HepG2 (cell line): ENCODE measurements at regions not wholly inside any gene's neighbourhood (a gene's known extent, or its start where the extent isn't known, plus 50 kb on each side); places are given as distances from the start of the nearest gene placed in this dataset.

Experiments
- AHR ChIP-seq: IDR thresholded peaks from 2 replicates; pipeline ENCODE4 v1.6.1; 2018; ENCODE audit warnings: missing genetic modification reagents, missing compliant biosample characterization
- AKNA ChIP-seq: sonication (generic); formaldehyde crosslinking; IDR thresholded peaks from 2 replicates; pipeline ENCODE4 v1.4.0; 2020; ENCODE audit warnings: missing genetic modification reagents, borderline replicate concordance
- ELF1 ChIP-seq: sonication (generic); formaldehyde crosslinking; IDR thresholded peaks from 2 replicates; pipeline ENCODE4 v1.4.0; 2020; ENCODE audit warnings: missing genetic modification reagents
- FOSL1 ChIP-seq: sonication (generic); formaldehyde crosslinking; IDR thresholded peaks from 2 replicates; pipeline ENCODE4 v1.9.0; 2021; ENCODE audit warnings: missing genetic modification reagents, borderline replicate concordance
- KLF12 ChIP-seq: sonication (generic); formaldehyde crosslinking; IDR thresholded peaks from 2 replicates; pipeline ENCODE4 v1.4.0; 2020; ENCODE audit warnings: missing genetic modification reagents, borderline replicate concordance
- PTBP1 ChIP-seq: fragments of 200-400 bp; formaldehyde crosslinking; IDR thresholded peaks from 2 replicates; pipeline ENCODE4 v1.6.1; 2018; ENCODE audit warnings: low read length, low read depth; ENCODE audit not compliant: poor library complexity, severe bottlenecking
- RBM22 ChIP-seq: fragments of 200-400 bp; formaldehyde crosslinking; optimal IDR thresholded peaks from 2 replicates; pipeline ENCODE3; 2017; ENCODE audit warnings: mild to moderate bottlenecking, low read length, moderate library complexity
- TCF7L2 ChIP-seq: IDR thresholded peaks from 2 replicates; pipeline ENCODE4 v1.6.1; 2011; ENCODE audit warnings: mild to moderate bottlenecking, low read depth, low read length, moderate library complexity
- ZFP36 ChIP-seq: fragments of 150-350 bp; IDR thresholded peaks from 2 replicates; pipeline ENCODE4 v1.6.1; 2018; ENCODE audit warnings: borderline replicate concordance, low read length, low read depth; ENCODE audit not compliant: partially characterized antibody
- ZGPAT ChIP-seq: IDR thresholded peaks from 2 replicates; pipeline ENCODE4 v1.6.1; 2016; ENCODE audit warnings: mild to moderate bottlenecking
- ZIK1 ChIP-seq: sonication (generic); formaldehyde crosslinking; IDR thresholded peaks from 2 replicates; pipeline ENCODE4 v1.5.0; 2020; ENCODE audit warnings: mild to moderate bottlenecking, low read depth, missing genetic modification reagents, borderline replicate concordance
- ZNF501 ChIP-seq: sonication (generic); formaldehyde crosslinking; IDR thresholded peaks from 2 replicates; pipeline ENCODE4 v1.5.1; 2020; ENCODE audit warnings: mild to moderate bottlenecking, moderate library complexity, missing genetic modification reagents
- ZNF772 ChIP-seq: sonication (generic); formaldehyde crosslinking; IDR thresholded peaks from 2 replicates; pipeline ENCODE4 v1.5.0; 2020; ENCODE audit warnings: mild to moderate bottlenecking, missing genetic modification reagents
- ZNF775 ChIP-seq: sonication (generic); formaldehyde crosslinking; IDR thresholded peaks from 2 replicates; pipeline ENCODE4 v1.4.0; 2020; ENCODE audit warnings: missing genetic modification reagents, mild to moderate bottlenecking, moderate library complexity, borderline replicate concordance
- TF ChIP-seq, protein P1 (sequence below): IDR thresholded peaks from 2 replicates; pipeline ENCODE4 v1.4.0; 2020; ENCODE audit warnings: mild to moderate bottlenecking, missing genetic modification reagents
- TF ChIP-seq, protein P2 (sequence below): sonication (generic); formaldehyde crosslinking; IDR thresholded peaks from 2 replicates; pipeline ENCODE4 v1.4.0; 2020; ENCODE audit warnings: missing genetic modification reagents, borderline replicate concordance

GRCh38 chr6:147805155-147805554 lies 296.7 kb downstream of the SAMD5 start (continued):
- TF ChIP-seq, protein P1, sequence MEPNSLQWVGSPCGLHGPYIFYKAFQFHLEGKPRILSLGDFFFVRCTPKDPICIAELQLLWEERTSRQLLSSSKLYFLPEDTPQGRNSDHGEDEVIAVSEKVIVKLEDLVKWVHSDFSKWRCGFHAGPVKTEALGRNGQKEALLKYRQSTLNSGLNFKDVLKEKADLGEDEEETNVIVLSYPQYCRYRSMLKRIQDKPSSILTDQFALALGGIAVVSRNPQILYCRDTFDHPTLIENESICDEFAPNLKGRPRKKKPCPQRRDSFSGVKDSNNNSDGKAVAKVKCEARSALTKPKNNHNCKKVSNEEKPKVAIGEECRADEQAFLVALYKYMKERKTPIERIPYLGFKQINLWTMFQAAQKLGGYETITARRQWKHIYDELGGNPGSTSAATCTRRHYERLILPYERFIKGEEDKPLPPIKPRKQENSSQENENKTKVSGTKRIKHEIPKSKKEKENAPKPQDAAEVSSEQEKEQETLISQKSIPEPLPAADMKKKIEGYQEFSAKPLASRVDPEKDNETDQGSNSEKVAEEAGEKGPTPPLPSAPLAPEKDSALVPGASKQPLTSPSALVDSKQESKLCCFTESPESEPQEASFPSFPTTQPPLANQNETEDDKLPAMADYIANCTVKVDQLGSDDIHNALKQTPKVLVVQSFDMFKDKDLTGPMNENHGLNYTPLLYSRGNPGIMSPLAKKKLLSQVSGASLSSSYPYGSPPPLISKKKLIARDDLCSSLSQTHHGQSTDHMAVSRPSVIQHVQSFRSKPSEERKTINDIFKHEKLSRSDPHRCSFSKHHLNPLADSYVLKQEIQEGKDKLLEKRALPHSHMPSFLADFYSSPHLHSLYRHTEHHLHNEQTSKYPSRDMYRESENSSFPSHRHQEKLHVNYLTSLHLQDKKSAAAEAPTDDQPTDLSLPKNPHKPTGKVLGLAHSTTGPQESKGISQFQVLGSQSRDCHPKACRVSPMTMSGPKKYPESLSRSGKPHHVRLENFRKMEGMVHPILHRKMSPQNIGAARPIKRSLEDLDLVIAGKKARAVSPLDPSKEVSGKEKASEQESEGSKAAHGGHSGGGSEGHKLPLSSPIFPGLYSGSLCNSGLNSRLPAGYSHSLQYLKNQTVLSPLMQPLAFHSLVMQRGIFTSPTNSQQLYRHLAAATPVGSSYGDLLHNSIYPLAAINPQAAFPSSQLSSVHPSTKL (CRISPR knock-in tag): peak; percentile 83
- TF ChIP-seq ZNF772: no peak
- TF ChIP-seq, protein P2, sequence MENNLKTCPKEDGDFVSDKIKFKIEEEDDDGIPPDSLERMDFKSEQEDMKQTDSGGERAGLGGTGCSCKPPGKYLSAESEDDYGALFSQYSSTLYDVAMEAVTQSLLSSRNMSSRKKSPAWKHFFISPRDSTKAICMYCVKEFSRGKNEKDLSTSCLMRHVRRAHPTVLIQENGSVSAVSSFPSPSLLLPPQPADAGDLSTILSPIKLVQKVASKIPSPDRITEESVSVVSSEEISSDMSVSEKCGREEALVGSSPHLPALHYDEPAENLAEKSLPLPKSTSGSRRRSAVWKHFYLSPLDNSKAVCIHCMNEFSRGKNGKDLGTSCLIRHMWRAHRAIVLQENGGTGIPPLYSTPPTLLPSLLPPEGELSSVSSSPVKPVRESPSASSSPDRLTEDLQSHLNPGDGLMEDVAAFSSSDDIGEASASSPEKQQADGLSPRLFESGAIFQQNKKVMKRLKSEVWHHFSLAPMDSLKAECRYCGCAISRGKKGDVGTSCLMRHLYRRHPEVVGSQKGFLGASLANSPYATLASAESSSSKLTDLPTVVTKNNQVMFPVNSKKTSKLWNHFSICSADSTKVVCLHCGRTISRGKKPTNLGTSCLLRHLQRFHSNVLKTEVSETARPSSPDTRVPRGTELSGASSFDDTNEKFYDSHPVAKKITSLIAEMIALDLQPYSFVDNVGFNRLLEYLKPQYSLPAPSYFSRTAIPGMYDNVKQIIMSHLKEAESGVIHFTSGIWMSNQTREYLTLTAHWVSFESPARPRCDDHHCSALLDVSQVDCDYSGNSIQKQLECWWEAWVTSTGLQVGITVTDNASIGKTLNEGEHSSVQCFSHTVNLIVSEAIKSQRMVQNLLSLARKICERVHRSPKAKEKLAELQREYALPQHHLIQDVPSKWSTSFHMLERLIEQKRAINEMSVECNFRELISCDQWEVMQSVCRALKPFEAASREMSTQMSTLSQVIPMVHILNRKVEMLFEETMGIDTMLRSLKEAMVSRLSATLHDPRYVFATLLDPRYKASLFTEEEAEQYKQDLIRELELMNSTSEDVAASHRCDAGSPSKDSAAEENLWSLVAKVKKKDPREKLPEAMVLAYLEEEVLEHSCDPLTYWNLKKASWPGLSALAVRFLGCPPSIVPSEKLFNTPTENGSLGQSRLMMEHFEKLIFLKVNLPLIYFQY: no peak
- no peak for TF ChIP-seq ELF1 (CRISPR knock-in tag)
- TF ChIP-seq ZNF501 (CRISPR knock-in tag): no peak
- TF ChIP-seq KLF12 (CRISPR knock-in tag): no peak
- no peak for TF ChIP-seq ZNF775
- TF ChIP-seq AKNA (CRISPR knock-in tag): no peak
- TF ChIP-seq AHR (CRISPR knock-in tag): no peak
- no peak for TF ChIP-seq PTBP1
- TF ChIP-seq ZFP36: no peak
- TF ChIP-seq FOSL1 (CRISPR knock-in tag): no peak
- TF ChIP-seq TCF7L2: no peak
- TF ChIP-seq ZIK1 (CRISPR knock-in tag): no peak
- peak; percentile 55; the same call in 1 of the 2 replicates for TF ChIP-seq ZGPAT (CRISPR knock-in tag)
- no peak for TF ChIP-seq RBM22
